H1 (cell line): ENCODE measurements at regions not wholly inside any gene's neighbourhood (a gene's known extent, or its start where the extent isn't known, plus 50 kb on each side); places are given as distances from the start of the nearest gene placed in this dataset.

Experiments
- CTCF ChIA-PET: fragments of 300-600 bp; sonication (Branson Sonifier 250); formaldehyde crosslinking; loops from one replicate; lab custom pipeline; 2021; ENCODE audit not compliant: partially characterized antibody; lab: Charles Lee
- POLR2A ChIA-PET: fragments of 300-600 bp; sonication (Branson Sonifier 250); formaldehyde crosslinking; loops from one replicate; lab custom pipeline; 2021; ENCODE audit warnings: inconsistent platforms; ENCODE audit not compliant: partially characterized antibody; lab: Charles Lee
- DNase-seq, 2 experiments: peaks; one replicate each; pipeline versions ENCODE4 v3.0.0 to v3.0.0-alpha.2; 2010 to 2022; ENCODE audit warnings: low spot score in 2 of 2, low read depth in 1 of 2, mixed read lengths in 1 of 2
- FAIRE-seq: peaks from 2 replicates; lab custom pipeline; 2011; peaks lifted over from hg19 to GRCh38; lab: Jason Lieb, UNC
- H2AFZ ChIP-seq: 2 replicates; pipeline ENCODE4 v1.8.1; 2012; ENCODE audit warnings: low read length, inconsistent platforms
- H2AK5ac ChIP-seq: 2 replicates; pipeline ENCODE4 v1.6.1; 2013; ENCODE audit warnings: low read depth, low read length
- H2BK120ac ChIP-seq: replicated peaks from 2 replicates; pipeline ENCODE3; 2013; ENCODE audit warnings: low read depth, low read length, inconsistent platforms
- H2BK12ac ChIP-seq: 2 replicates; pipeline ENCODE4 v1.6.1; 2013; ENCODE audit warnings: low read depth, low read length
- H2BK15ac ChIP-seq: 2 replicates; pipeline ENCODE4 v1.6.1; 2013; ENCODE audit warnings: low read length
- H2BK20ac ChIP-seq: 2 replicates; pipeline ENCODE4 v1.6.1; 2013; ENCODE audit warnings: low read length
- H2BK5ac ChIP-seq: 2 replicates; pipeline ENCODE4 v1.6.1; 2013; ENCODE audit warnings: low read depth, low read length
- H3K14ac ChIP-seq: 2 replicates; pipeline ENCODE4 v1.6.1; 2013; ENCODE audit warnings: inconsistent platforms; ENCODE audit not compliant: insufficient read length
- H3K18ac ChIP-seq: 2 replicates; pipeline ENCODE4 v1.6.1; 2013; ENCODE audit warnings: low read length; ENCODE audit errors: extremely low read depth
- H3K23ac ChIP-seq: 2 replicates; pipeline ENCODE4 v1.6.1; 2013; ENCODE audit warnings: inconsistent platforms; ENCODE audit not compliant: insufficient read length
- H3K23me2 ChIP-seq: 2 replicates; pipeline ENCODE4 v1.6.1; 2013; ENCODE audit warnings: low read depth, low read length
- H3K27ac ChIP-seq: 2 replicates; pipeline ENCODE4 v1.6.1; 2011; ENCODE audit warnings: low read depth, low read length, inconsistent platforms
- H3K27me3 ChIP-seq, 4 experiments: replicated peaks in 1 of 4; 1 replicate in 1 of 4; 2 replicates in 3 of 4; pipeline versions ENCODE4 v1.6.1 to v1.8.1; 2011 to 2013; ENCODE audit warnings: low read length in 3 of 4, mild to moderate bottlenecking in 3 of 4, inconsistent platforms in 2 of 4, mixed read lengths in 2 of 4, moderate library complexity in 1 of 4; ENCODE audit not compliant: control insufficient read depth in 3 of 4, insufficient read depth in 3 of 4; ENCODE audit errors: extremely low read depth in 1 of 4
- H3K36me3 ChIP-seq, 4 experiments: 2 replicates each; pipeline versions ENCODE4 v1.6.1 to v1.8.1; 2011 to 2013; ENCODE audit warnings: mild to moderate bottlenecking in 4 of 4, low read length in 3 of 4, moderate library complexity in 2 of 4, control low read depth in 1 of 4, inconsistent platforms in 1 of 4; ENCODE audit not compliant: insufficient read depth in 4 of 4, control insufficient read depth in 2 of 4
- H3K4ac ChIP-seq: replicated peaks from 2 replicates; pipeline ENCODE3; 2013; ENCODE audit warnings: low read length, low read depth, mixed read lengths, inconsistent platforms; ENCODE audit not compliant: insufficient read length
- H3K4me1 ChIP-seq, 4 experiments: replicated peaks in 1 of 4; 1 replicate in 1 of 4; 2 replicates in 3 of 4; pipeline versions ENCODE4 v1.6.1 to v1.8.1; 2011 to 2013; ENCODE audit warnings: low read length in 3 of 4, inconsistent platforms in 2 of 4, mixed read lengths in 1 of 4; ENCODE audit not compliant: insufficient read depth in 4 of 4, control insufficient read depth in 3 of 4
- H3K4me2 ChIP-seq, 2 experiments: 2 replicates each; pipeline versions ENCODE4 v1.6.1 to v1.8.1; 2011 to 2013; ENCODE audit warnings: low read depth in 2 of 2, low read length in 2 of 2, control low read depth in 1 of 2, inconsistent platforms in 1 of 2, mild to moderate bottlenecking in 1 of 2; ENCODE audit not compliant: insufficient read depth in 1 of 2
- H3K4me3 ChIP-seq, 4 experiments: fragments of 200-600, 300-600 bp in 1 of 4; sonication (generic), shearing (Covaris generic), sonication (Bioruptor Twin) in 1 of 4; 2 replicates each; pipeline versions ENCODE4 v1.5.1 to v1.8.1; 2011 to 2016; ENCODE audit warnings: low read length in 4 of 4, low read depth in 3 of 4, control low read depth in 2 of 4, inconsistent platforms in 2 of 4, mild to moderate bottlenecking in 2 of 4, mixed read lengths in 1 of 4, moderate library complexity in 1 of 4; ENCODE audit not compliant: insufficient read depth in 2 of 4; ENCODE audit errors: extremely low read depth in 1 of 4
- H3K56ac ChIP-seq: replicated peaks from 2 replicates; pipeline ENCODE3; 2013; ENCODE audit warnings: low read depth, mild to moderate bottlenecking, mixed read lengths, low read length, inconsistent platforms; ENCODE audit not compliant: insufficient read length
- H3K79me1 ChIP-seq: 2 replicates; pipeline ENCODE4 v1.6.1; 2013; ENCODE audit warnings: low read depth, low read length, control low read depth
- H3K79me2 ChIP-seq, 2 experiments: 2 replicates each; pipeline versions ENCODE4 v1.6.1 to v1.8.1; 2012 to 2013; ENCODE audit warnings: low read length in 2 of 2, mild to moderate bottlenecking in 2 of 2, inconsistent platforms in 1 of 2; ENCODE audit not compliant: insufficient read depth in 2 of 2, control insufficient read depth in 1 of 2
- H3K9ac ChIP-seq, 4 experiments: replicated peaks in 1 of 4; 1 replicate in 1 of 4; 2 replicates in 3 of 4; pipeline versions ENCODE4 v1.6.1 to v1.8.1; 2011 to 2013; ENCODE audit warnings: low read depth in 3 of 4, low read length in 3 of 4, control low read depth in 2 of 4, mild to moderate bottlenecking in 2 of 4, moderate library complexity in 2 of 4, inconsistent platforms in 1 of 4; ENCODE audit errors: extremely low read depth in 1 of 4
- H3K9me3 ChIP-seq, 2 experiments: 2 replicates each; pipeline versions ENCODE4 v1.6.1 to v1.8.1; 2012 to 2013; ENCODE audit warnings: mild to moderate bottlenecking in 2 of 2, moderate library complexity in 2 of 2, control low read depth in 1 of 2, inconsistent platforms in 1 of 2, low read depth in 1 of 2, low read length in 1 of 2, mixed read lengths in 1 of 2; ENCODE audit not compliant: insufficient read depth in 2 of 2
- H4K20me1 ChIP-seq, 2 experiments: replicated peaks in 1 of 2; 2 replicates each; pipeline versions ENCODE3 to v1.8.1; 2011 to 2013; ENCODE audit warnings: inconsistent platforms in 2 of 2, low read length in 2 of 2, mild to moderate bottlenecking in 1 of 2; ENCODE audit not compliant: insufficient read depth in 2 of 2, control insufficient read depth in 1 of 2
- H4K5ac ChIP-seq: 2 replicates; pipeline ENCODE4 v1.6.1; 2013; ENCODE audit warnings: low read length, low read depth, mixed read lengths, inconsistent platforms; ENCODE audit not compliant: insufficient read length
- H4K8ac ChIP-seq: 2 replicates; pipeline ENCODE4 v1.8.0; 2013; ENCODE audit warnings: mild to moderate bottlenecking, moderate library complexity, low read length, inconsistent platforms; ENCODE audit not compliant: insufficient read depth; ENCODE audit errors: extremely low read depth
- H4K91ac ChIP-seq: replicated peaks from 2 replicates; pipeline ENCODE3; 2013; ENCODE audit warnings: low read length, mixed read lengths, inconsistent platforms; ENCODE audit not compliant: insufficient read length
- CBX5 ChIP-seq: fragments of 300-800, 300-1000 bp; sonication (generic); IDR thresholded peaks from 2 replicates; pipeline ENCODE4 v1.7.1; 2016; ENCODE audit warnings: antibody characterized with exemption, low read length, low read depth
- EP300 ChIP-seq, 2 experiments: IDR thresholded peaks; 1 replicate in 1 of 2; 2 replicates in 1 of 2; pipeline ENCODE4 v1.6.1; 2011 to 2012; ENCODE audit warnings: low read depth in 2 of 2, low read length in 2 of 2, mild to moderate bottlenecking in 2 of 2, borderline replicate concordance in 1 of 2, inconsistent platforms in 1 of 2, moderate library complexity in 1 of 2
- EZH2 ChIP-seq: fragments of 200-600 bp; sonication (generic); IDR thresholded peaks from 2 replicates; pipeline ENCODE4 v1.7.1; 2012; ENCODE audit warnings: low read depth, mild to moderate bottlenecking, moderate library complexity, low read length, inconsistent platforms; ENCODE audit not compliant: severe bottlenecking
- JUND ChIP-seq: IDR thresholded peaks from 2 replicates; pipeline ENCODE4 v1.6.1; 2011; ENCODE audit warnings: mild to moderate bottlenecking, improper control_type of control experiment, low read length
- KDM4A ChIP-seq: IDR thresholded peaks from one replicate; pipeline ENCODE4 v1.7.1; 2012; ENCODE audit warnings: low read depth, mild to moderate bottlenecking, moderate library complexity, low read length, inconsistent platforms; ENCODE audit not compliant: severe bottlenecking
- MAFK ChIP-seq: IDR thresholded peaks from 2 replicates; pipeline ENCODE4 v1.6.1; 2012; ENCODE audit warnings: low read depth, mild to moderate bottlenecking, improper control_type of control experiment, low read length
- NRF1 ChIP-seq: IDR thresholded peaks from 2 replicates; pipeline ENCODE4 v1.6.1; 2011; ENCODE audit warnings: mild to moderate bottlenecking, low read depth, low read length, improper control_type of control experiment
- POU5F1 ChIP-seq: IDR thresholded peaks from 2 replicates; pipeline ENCODE4 v1.6.1; 2011; ENCODE audit warnings: low read depth, mild to moderate bottlenecking, low read length, moderate library complexity
- RBBP5 ChIP-seq: IDR thresholded peaks from 2 replicates; pipeline ENCODE4 v1.7.1; 2012; ENCODE audit warnings: low read depth, mild to moderate bottlenecking, inconsistent platforms, low read length, moderate library complexity, borderline replicate concordance
- TAF7 ChIP-seq: optimal IDR thresholded peaks from 2 replicates; pipeline ENCODE3; 2011; ENCODE audit warnings: low read depth, mild to moderate bottlenecking, inconsistent platforms, low read length, moderate library complexity, borderline replicate concordance
- TEAD4 ChIP-seq: IDR thresholded peaks from 2 replicates; pipeline ENCODE4 v1.6.1; 2012; ENCODE audit warnings: low read depth, low read length, inconsistent platforms, mixed read lengths
- WGBS, 2 experiments: shearing (Covaris generic) in 1 of 2; methylation state at CpG; one replicate each; pipeline versions ENCODE4 v1.1.6 to v1.1.7; 2013 to 2015; ENCODE audit warnings: low lambda C conversion rate in 2 of 2, mixed read lengths in 2 of 2, inconsistent platforms in 1 of 2, low coverage in 1 of 2, missing lambda C conversion rate in 1 of 2; ENCODE audit not compliant: insufficient replicate concordance in 2 of 2, insufficient coverage in 1 of 2, insufficient read length in 1 of 2; ENCODE audit errors: extremely low coverage in 1 of 2, missing lambda C conversion rate in 1 of 2; 5-methylcytosine and 5-hydroxymethylcytosine counted together
- TF ChIP-seq, protein P1 (sequence below): IDR thresholded peaks from 2 replicates; pipeline ENCODE4 v1.6.1; 2012; ENCODE audit warnings: inconsistent platforms
- TF ChIP-seq, protein P2 (sequence below): IDR thresholded peaks from 2 replicates; pipeline ENCODE4 v1.6.1; 2012; ENCODE audit warnings: inconsistent platforms

DNA sequence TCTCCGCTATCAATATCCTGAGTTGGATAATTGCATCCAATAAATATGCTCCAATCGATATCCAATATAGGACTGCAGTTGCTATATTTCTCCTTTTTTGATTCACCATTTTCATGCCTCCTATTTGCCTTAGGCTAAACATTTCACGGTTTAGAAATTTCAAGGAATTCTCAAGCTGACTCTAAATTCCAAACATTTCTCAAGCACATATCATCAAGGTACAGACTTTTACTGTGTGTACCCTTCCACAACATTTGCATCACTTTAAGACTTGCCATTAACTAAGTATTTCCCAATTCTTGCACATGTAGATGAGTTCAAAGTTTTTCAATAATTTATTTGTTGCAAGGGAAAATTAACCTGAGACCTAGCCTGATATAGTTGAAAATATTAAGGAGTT is 795.2 kb upstream of the TMPRSS15 start:
- Histone ChIP-seq H4K5ac (no peak overlapping the region), H3K4me3 (no peak overlapping the region), H2BK20ac (no peak overlapping the region), H3K4me1 (no peaks in the 10 kb centered on the region), H3K4me2 (no peak overlapping the region), H3K79me1 (no peaks in the 10 kb centered on the region), H4K91ac (no peak overlapping the region), H2BK12ac (no peak overlapping the region), H3K36me3 (no peaks in the 10 kb centered on the region), H3K79me2 (no peaks in the 10 kb centered on the region), H4K8ac (no peak overlapping the region), H3K56ac (no peak overlapping the region), H2BK120ac (no peak overlapping the region), H3K23me2 (no peaks in the 10 kb centered on the region; the same call in 1 of the 2 replicates), H3K9ac (no peak overlapping the region), H2BK15ac (no peak overlapping the region), H3K23ac (no peak overlapping the region), H4K20me1 (no peaks in the 10 kb centered on the region), H3K4ac (no peak overlapping the region), H3K27me3 (no peaks in the 10 kb centered on the region), H2AFZ (no peak overlapping the region), H3K18ac (no peak overlapping the region), H3K14ac (no peak overlapping the region), H2AK5ac (no peak overlapping the region), H2BK5ac (no peak overlapping the region), H3K9me3 (no peaks in the 10 kb centered on the region), H3K27ac (no peak overlapping the region)
- ChIA-PET POLR2A (no interaction called here), CTCF (no interaction called here)
- DNase-seq (no peak), FAIRE-seq (no peak)
- WGBS, 2 experiments: 89% methylated on average over 3 of the region's 3 CpGs; no CpG with 5 or more reads in 1 of the 2 experiments
- TF ChIP-seq POU5F1: no peak
- TF ChIP-seq, protein P1, sequence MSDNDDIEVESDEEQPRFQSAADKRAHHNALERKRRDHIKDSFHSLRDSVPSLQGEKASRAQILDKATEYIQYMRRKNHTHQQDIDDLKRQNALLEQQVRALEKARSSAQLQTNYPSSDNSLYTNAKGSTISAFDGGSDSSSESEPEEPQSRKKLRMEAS: no peak
- no peak for TF ChIP-seq MAFK
- no peak for TF ChIP-seq KDM4A
- TF ChIP-seq CBX5: no peak
- TF ChIP-seq, protein P2, sequence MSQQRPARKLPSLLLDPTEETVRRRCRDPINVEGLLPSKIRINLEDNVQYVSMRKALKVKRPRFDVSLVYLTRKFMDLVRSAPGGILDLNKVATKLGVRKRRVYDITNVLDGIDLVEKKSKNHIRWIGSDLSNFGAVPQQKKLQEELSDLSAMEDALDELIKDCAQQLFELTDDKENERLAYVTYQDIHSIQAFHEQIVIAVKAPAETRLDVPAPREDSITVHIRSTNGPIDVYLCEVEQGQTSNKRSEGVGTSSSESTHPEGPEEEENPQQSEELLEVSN: no peak
- no peak for TF ChIP-seq EZH2
- no peak for TF ChIP-seq TEAD4
- TF ChIP-seq NRF1: no peak
- no peak for TF ChIP-seq RBBP5
- no peak for TF ChIP-seq TAF7
- no peak for TF ChIP-seq EP300 (IDR thresholded peaks at IDR 0.05; ENCODE audit: borderline replicate concordance in 1 of 2, low read depth in 2 of 2, low read length in 2 of 2)
- TF ChIP-seq JUND: no peak
